ENCODE measurements at regions not wholly inside any gene's neighbourhood (a gene's known extent, or its start where the extent isn't known, plus 50 kb on each side); places are given as distances from the start of the nearest gene placed in this dataset.

GRCh38 chr10:84571146-84571545, 242.8 kb downstream of the CCSER2 start:
- intact Hi-C loops (cut with DNase I), result no loop called here
- TF ChIP-seq, protein P1, sequence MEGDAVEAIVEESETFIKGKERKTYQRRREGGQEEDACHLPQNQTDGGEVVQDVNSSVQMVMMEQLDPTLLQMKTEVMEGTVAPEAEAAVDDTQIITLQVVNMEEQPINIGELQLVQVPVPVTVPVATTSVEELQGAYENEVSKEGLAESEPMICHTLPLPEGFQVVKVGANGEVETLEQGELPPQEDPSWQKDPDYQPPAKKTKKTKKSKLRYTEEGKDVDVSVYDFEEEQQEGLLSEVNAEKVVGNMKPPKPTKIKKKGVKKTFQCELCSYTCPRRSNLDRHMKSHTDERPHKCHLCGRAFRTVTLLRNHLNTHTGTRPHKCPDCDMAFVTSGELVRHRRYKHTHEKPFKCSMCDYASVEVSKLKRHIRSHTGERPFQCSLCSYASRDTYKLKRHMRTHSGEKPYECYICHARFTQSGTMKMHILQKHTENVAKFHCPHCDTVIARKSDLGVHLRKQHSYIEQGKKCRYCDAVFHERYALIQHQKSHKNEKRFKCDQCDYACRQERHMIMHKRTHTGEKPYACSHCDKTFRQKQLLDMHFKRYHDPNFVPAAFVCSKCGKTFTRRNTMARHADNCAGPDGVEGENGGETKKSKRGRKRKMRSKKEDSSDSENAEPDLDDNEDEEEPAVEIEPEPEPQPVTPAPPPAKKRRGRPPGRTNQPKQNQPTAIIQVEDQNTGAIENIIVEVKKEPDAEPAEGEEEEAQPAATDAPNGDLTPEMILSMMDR (IDR thresholded peaks at IDR 0.05), result no peak
- no peak overlapping the region for H3K27ac ChIP-seq
- no peaks in the 10 kb centered on the region for H3K27me3 ChIP-seq
- H3K4me3 ChIP-seq, result no peak overlapping the region
- no peaks in the 10 kb centered on the region for H3K4me1 ChIP-seq
- no peaks in the 10 kb centered on the region for H3K36me3 ChIP-seq
- no peaks in the 10 kb centered on the region for H3K9me3 ChIP-seq
- ATAC-seq (no peak), DNase-seq (no peak)

DNA sequence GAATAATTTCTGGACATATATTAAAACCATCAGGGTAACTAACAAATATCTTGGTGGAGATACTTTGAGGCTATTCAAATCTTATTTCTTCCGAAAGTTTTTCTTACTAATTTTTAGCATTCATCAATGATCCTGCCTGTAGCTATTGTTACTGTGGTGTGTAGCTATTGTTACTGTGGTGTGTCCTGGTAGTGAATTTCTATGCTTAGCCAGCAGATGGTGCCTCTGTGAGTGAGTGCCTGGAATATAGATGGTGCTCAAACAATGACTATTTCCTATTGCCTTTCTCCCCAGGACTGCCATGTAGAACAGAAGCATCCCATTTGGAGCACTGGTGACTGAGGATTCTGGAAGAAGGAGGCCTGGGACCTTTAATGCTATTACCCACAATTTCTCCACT, 245.7 kb downstream of the CCSER2 start:
- TF ChIP-seq, protein P1 (IDR thresholded peaks at IDR 0.05), result no peak
- intact Hi-C loops (cut with DNase I), result no loop called here
- no peaks in the 10 kb centered on the region for H3K36me3 ChIP-seq
- no peak overlapping the region for H3K4me3 ChIP-seq
- H3K27ac ChIP-seq, result no peak overlapping the region
- H3K4me1 ChIP-seq, result no peaks in the 10 kb centered on the region
- ATAC-seq, result no peak
- DNase-seq, result no peak
- peaks cover 0 to 7% of the 10 kb centered on the region in 2 donors for H3K9me3 ChIP-seq
- no peaks in the 10 kb centered on the region for H3K27me3 ChIP-seq

GRCh38 chr10:84581976-84582375, 253.6 kb downstream of the CCSER2 start:
- DNase-seq, result no peak
- Histone ChIP-seq H3K36me3 (no peaks in the 10 kb centered on the region), H3K4me3 (no peak overlapping the region), H3K27me3 (no peaks in the 10 kb centered on the region), H3K9me3 (no peaks in the 10 kb centered on the region), H3K4me1 (no peaks in the 10 kb centered on the region), H3K27ac (no peak overlapping the region)
- TF ChIP-seq, protein P1 (IDR thresholded peaks at IDR 0.05), result no peak
- ATAC-seq, result no peak
- intact Hi-C loops (cut with DNase I), result no loop called here

DNA sequence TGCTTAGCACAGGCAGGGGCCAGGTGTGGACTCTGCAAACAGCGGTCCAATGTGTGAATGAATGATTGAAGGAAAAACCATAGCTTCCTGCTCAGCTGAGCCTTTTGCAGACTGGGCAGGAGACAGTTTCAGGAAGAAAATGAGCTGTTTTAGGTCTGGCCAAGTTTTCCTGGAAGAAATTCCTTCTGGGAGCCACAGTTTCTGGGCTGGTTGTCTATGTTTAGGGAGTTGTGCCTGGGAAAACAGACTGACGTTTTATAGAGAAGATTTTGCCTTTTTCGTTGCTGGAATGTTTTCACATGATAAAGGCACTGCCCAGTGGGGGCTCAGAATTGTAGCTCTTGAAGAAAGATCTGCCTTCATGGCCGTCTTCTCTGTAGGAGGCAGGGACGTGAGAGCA, 255.1 kb downstream of the CCSER2 start:
- TF ChIP-seq, protein P1 (IDR thresholded peaks at IDR 0.05), result no peak
- no peak overlapping the region for H3K4me3 ChIP-seq
- no peaks in the 10 kb centered on the region for H3K36me3 ChIP-seq
- intact Hi-C loops (cut with DNase I), result no loop called here
- no peak for ATAC-seq
- no peak overlapping the region for H3K27ac ChIP-seq
- DNase-seq, result no peak
- no peaks in the 10 kb centered on the region for H3K27me3 ChIP-seq
- no peaks in the 10 kb centered on the region for H3K4me1 ChIP-seq
- no peaks in the 10 kb centered on the region for H3K9me3 ChIP-seq

GRCh38 chr10:84587789-84588188, 259.4 kb downstream of the CCSER2 start:
- intact Hi-C loops (cut with DNase I), result no loop called here
- Histone ChIP-seq H3K9me3 (no peaks in the 10 kb centered on the region), H3K27me3 (no peaks in the 10 kb centered on the region), H3K4me3 (no peak overlapping the region), H3K36me3 (no peaks in the 10 kb centered on the region), H3K27ac (no peak overlapping the region), H3K4me1 (no peaks in the 10 kb centered on the region)
- ATAC-seq, result no peak
- TF ChIP-seq, protein P1 (IDR thresholded peaks at IDR 0.05), result no peak
- no peak for DNase-seq

All from left lung (tissue), 4 donors.